Heart left ventricle (tissue), 16 donors: ENCODE measurements at regions not wholly inside any gene's neighbourhood (a gene's known extent, or its start where the extent isn't known, plus 50 kb on each side); places are given as distances from the start of the nearest gene placed in this dataset.
A peak's percentile ranks its signal among the peaks of the same experiment; 100 is the strongest.

Experiments used
- ATAC-seq, 4 donors: fragments of 200-7000 bp; cut with Tn5 transposase; one replicate each; pipeline ENCODE4 v1.9.1; 2020 to 2022; ENCODE audit warnings: moderate library complexity in 4 of 4, mild to moderate bottlenecking in 3 of 4, moderate number of reproducible peaks in 1 of 4
- DNase-seq, 5 donors: peaks; one replicate each; pipeline ENCODE4 v3.0.0-alpha.2; 2020
- H3K27ac ChIP-seq, 12 donors: fragments of 200-600 bp; sonication (generic) in 4 of 12; one replicate each; pipeline versions ENCODE4 v1.5.0 to v1.8.0; 2016 to 2022; ENCODE audit warnings: mild to moderate bottlenecking in 2 of 12
- H3K27me3 ChIP-seq, 9 donors: fragments of 200-600 bp; sonication (generic) in 2 of 9; one replicate each; pipeline versions ENCODE4 v1.5.1 to v1.8.0; 2016 to 2022; ENCODE audit warnings: mild to moderate bottlenecking in 3 of 9
- H3K36me3 ChIP-seq, 9 donors: fragments of 200-600 bp; sonication (generic) in 2 of 9; one replicate each; pipeline versions ENCODE4 v1.5.0 to v1.8.0; 2018 to 2022; ENCODE audit warnings: mild to moderate bottlenecking in 2 of 9
- H3K4me1 ChIP-seq, 12 donors: fragments of 200-600 bp; sonication (generic) in 4 of 12; one replicate each; pipeline versions ENCODE4 v1.5.0 to v1.8.0; 2016 to 2022; ENCODE audit warnings: mild to moderate bottlenecking in 3 of 12
- H3K4me3 ChIP-seq, 12 donors: fragments of 200-600 bp; sonication (generic) in 4 of 12; one replicate each; pipeline versions ENCODE4 v1.5.0 to v1.8.0; 2017 to 2022; ENCODE audit warnings: mild to moderate bottlenecking in 9 of 12, moderate library complexity in 4 of 12
- H3K9me3 ChIP-seq, 12 donors: fragments of 200-600 bp; sonication (generic) in 4 of 12; one replicate each; pipeline versions ENCODE4 v1.5.0 to v1.8.0; 2016 to 2022; ENCODE audit warnings: mild to moderate bottlenecking in 1 of 12
- CTCF ChIP-seq, 12 donors: fragments of 200-600 bp; sonication (generic) in 4 of 12; IDR thresholded peaks; one replicate each; pipeline versions ENCODE4 v1.5.0 to v1.8.0; 2018 to 2022; ENCODE audit warnings: antibody characterized with exemption in 12 of 12, mild to moderate bottlenecking in 5 of 12
- POLR2A ChIP-seq, 2 donors: fragments of 450-650 bp; IDR thresholded peaks; one replicate each; pipeline ENCODE4 v1.6.1; 2017; ENCODE audit warnings: antibody characterized with exemption in 2 of 2, mild to moderate bottlenecking in 2 of 2, moderate library complexity in 2 of 2
- WGBS, 4 donors: extraction: QIAGEN DNeasy Blood & Tissue Kit in 2 of 4; methylation state at CpG; one replicate each; pipeline versions ENCODE4 v1.1.5 to v1.1.7; 2013 to 2018; 5-methylcytosine and 5-hydroxymethylcytosine counted together
- intact Hi-C, 10 donors: fragments of 100-400 bp; cut with DNase I; formaldehyde crosslinking; loops; one replicate each; pipeline versions ENCODE4 v1.11.1 to v1.14.2; 2022
- donor health status: ischemic (EF 13 %, LVEDD 7.1; RV severe dilation, severe dysfunction).
- donor health status: healthy with polysubstance abuse.
- donor health status: DM: no; HTN: yes; CAD: no.
- donor health status: DM: no; HTN: no; CAD: no.
- donor health status: ischemic (EF 25% LVEDD 6.9; RV normal size, moderate dysfunction).
- donor health status: ischemic (EF 25% LVEDD 5.7; RV mildly dilated, moderate dysfunction).
- donor health status: healthy.
- donor health status: DM: yes; HTN: yes; CAD: no.
- donor health status: ischemic (EF 35%, LVEDD 5.7; RV mildly dilated, moderate dysfunction).
- donor health status: nonischemic (EF 11% LVEDD 7.7; RV severe dilation, severe dysfunction).
- donor health status: DM: yes; HTN: yes; CAD: no.
- donor health status: PGD.
- donor health status: ischemic (EF 29% LVEDD 5.4; RV normal size, mild dysfunction).
- donor health status: nonischemic (EF 23%, LVEDD 6.1; RV moderate dilation, normal function).

DNA sequence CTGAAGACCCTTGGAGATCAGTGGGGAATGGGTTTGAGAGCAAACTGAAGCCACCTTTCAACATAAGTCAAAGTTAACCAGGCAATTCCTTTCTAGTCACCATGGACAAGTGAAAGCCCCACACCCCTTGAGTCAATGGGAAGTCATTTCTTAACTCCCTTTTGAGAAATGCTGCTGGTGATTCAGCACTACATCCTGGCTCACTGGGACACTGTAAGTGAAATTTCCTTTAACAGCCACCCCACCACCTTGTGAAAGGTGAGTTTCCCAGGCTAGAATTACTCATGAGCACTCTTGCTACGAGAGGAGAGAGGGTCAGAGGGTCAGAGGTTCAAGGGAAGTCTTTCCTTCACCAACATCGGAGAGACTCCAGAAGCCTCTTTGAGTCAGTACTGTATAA lies 93.3 kb upstream of the MARCKS start:
- DNase-seq, result no peak
- Histone ChIP-seq H3K27me3 (no peaks in the 10 kb centered on the region), H3K36me3 (no peaks in the 10 kb centered on the region), H3K4me1 (peaks cover 0 to 28% (median 0%) of the 10 kb centered on the region in 12 donors), H3K27ac (peak overlapping the region in 2 of 12 donors; percentile 23 to 87), H3K4me3 (no peak overlapping the region), H3K9me3 (no peaks in the 10 kb centered on the region)
- WGBS, 4 donors, result 61 to 88% (median 73%) methylated on average over 2 of the region's 2 CpGs
- TF ChIP-seq POLR2A (IDR thresholded peaks at IDR 0.05) (no peak), CTCF (IDR thresholded peaks at IDR 0.05) (no peak)
- intact Hi-C loops, result no loop called here
- peak in 3 of 4 donors; percentile 71 to 77 (median 74) for ATAC-seq

GRCh38 chr6:113765909-113766308 lies 91.2 kb upstream of the MARCKS start:
- intact Hi-C loops, result no loop called here
- Histone ChIP-seq H3K36me3 (no peaks in the 10 kb centered on the region), H3K4me1 (peaks cover 0 to 26% (median 0%) of the 10 kb centered on the region in 12 donors), H3K27me3 (no peaks in the 10 kb centered on the region), H3K27ac (no peak overlapping the region), H3K4me3 (no peak overlapping the region), H3K9me3 (no peaks in the 10 kb centered on the region)
- 94 to 100% (median 98%) methylated on average over 1 of the region's 1 CpG for WGBS, 4 donors
- ATAC-seq, result no peak
- DNase-seq, result no peak
- TF ChIP-seq CTCF (IDR thresholded peaks at IDR 0.05) (no peak), POLR2A (IDR thresholded peaks at IDR 0.05) (no peak)

DNA sequence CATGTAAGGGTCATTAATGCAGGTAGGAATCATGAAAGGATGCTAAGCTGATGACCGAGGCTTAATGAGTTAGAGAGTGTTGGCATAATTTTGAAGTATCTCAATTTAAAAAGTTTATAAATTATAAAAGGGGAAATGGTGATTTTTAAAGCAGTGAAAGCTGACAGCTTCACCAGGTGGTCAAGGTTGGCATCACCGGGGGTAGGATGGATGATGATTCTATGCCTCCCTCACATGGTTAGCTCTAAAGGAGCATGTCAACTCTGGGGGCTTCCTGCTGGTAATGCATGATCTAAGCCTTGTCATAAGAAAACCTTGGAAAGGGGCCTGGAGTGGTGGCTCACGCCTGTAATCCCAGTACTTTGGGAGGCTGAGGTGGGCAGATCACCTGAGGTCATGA lies 89.2 kb upstream of the MARCKS start:
- H3K36me3 ChIP-seq, result no peaks in the 10 kb centered on the region
- peaks cover 0 to 15% (median 0%) of the 10 kb centered on the region in 12 donors for H3K4me1 ChIP-seq
- DNase-seq (no peak), ATAC-seq (no peak)
- no peaks in the 10 kb centered on the region for H3K27me3 ChIP-seq
- H3K27ac ChIP-seq, result no peak overlapping the region
- TF ChIP-seq CTCF (IDR thresholded peaks at IDR 0.05) (no peak), POLR2A (IDR thresholded peaks at IDR 0.05) (no peak)
- no peaks in the 10 kb centered on the region for H3K9me3 ChIP-seq
- WGBS, 4 donors, result 94 to 100% (median 97%) methylated on average over 3 of the region's 3 CpGs
- H3K4me3 ChIP-seq, result no peak overlapping the region
- intact Hi-C loops, result no loop called here

DNA sequence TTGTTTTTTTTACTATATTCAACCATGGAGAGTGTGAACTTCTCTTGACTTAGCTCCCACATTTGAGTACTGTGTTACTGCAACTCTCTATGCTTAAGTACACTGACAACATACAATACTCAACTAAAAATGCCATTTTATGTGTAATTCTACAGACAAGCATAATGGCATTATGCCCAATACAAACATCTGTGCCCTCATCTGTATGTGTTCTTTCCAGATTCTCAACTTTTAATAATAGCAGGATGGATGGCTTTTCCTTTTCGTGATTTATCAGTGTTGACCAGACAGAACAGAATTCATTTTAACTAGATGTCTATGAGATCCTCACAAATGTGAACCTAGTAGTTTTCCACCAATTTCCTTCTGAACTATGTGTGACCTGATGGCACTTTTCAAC lies 84.2 kb upstream of the MARCKS start:
- no peak for ATAC-seq
- peaks cover 0 to 8% (median 0%) of the 10 kb centered on the region in 12 donors for H3K4me1 ChIP-seq
- intact Hi-C loops, result no loop called here
- whole genome bisulfite sequencing, 4 donors, result 65 to 90% (median 82%) methylated on average over 1 of the region's 1 CpG
- no peaks in the 10 kb centered on the region for H3K9me3 ChIP-seq
- no peaks in the 10 kb centered on the region for H3K36me3 ChIP-seq
- H3K27ac ChIP-seq, result no peak overlapping the region
- H3K4me3 ChIP-seq, result no peak overlapping the region
- TF ChIP-seq POLR2A (IDR thresholded peaks at IDR 0.05) (no peak), CTCF (IDR thresholded peaks at IDR 0.05) (no peak)
- DNase-seq, result no peak
- no peaks in the 10 kb centered on the region for H3K27me3 ChIP-seq
